ENCODE measurements at regions not wholly inside any gene's neighbourhood (a gene's known extent, or its start where the extent isn't known, plus 50 kb on each side); places are given as distances from the start of the nearest gene placed in this dataset.

DNA sequence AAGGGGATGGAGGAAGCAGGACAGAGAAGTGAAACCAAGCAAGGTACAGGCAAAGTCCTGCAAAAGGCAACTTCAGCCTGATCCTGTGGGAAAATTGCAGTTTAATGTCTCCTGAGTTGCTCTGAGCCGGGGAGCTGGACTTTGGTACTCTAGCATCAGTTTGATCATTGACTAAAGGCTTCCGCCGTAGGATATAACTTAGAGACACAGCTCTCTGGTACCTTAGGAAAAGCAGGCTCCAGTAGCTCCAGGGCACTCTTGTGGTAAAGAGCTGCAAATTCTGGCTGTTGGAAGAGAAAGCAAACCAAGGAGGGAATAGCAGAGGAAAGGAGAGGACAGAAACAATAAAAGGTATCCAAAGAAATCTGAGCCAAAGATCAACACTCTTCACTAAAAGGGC lies 521.1 kb downstream of the PLOD2 start:
- TF ChIP-seq TAF1 (IDR thresholded peaks at IDR 0.05; ENCODE audit: borderline replicate concordance, low read depth, low read length) (no peak), POLR2A (IDR thresholded peaks at IDR 0.05; ENCODE audit: low read depth, low read length) (no peak), POLR2AphosphoS5 (IDR thresholded peaks at IDR 0.05; ENCODE audit: low read depth, low read length) (no peak)
